PC-9 (cell line): ENCODE measurements at regions not wholly inside any gene's neighbourhood (a gene's known extent, or its start where the extent isn't known, plus 50 kb on each side); places are given as distances from the start of the nearest gene placed in this dataset.

Experiments used
- BruUV-seq: library from RNA; stranded (reverse); fragments of 400-500 nt; replicated peaks from 2 replicates; lab custom pipeline; 2021; lab: Mats Ljungman, UMichigan
- CTCF ChIA-PET: fragments of 300-600 bp; sonication (Branson Sonifier 250); formaldehyde crosslinking; loops from one replicate; lab custom pipeline; 2022; ENCODE audit warnings: antibody characterized with exemption; lab: Charles Lee
- POLR2A ChIA-PET: fragments of 300-600 bp; sonication (Branson Sonifier 250); formaldehyde crosslinking; loops from one replicate; lab custom pipeline; 2022; ENCODE audit warnings: antibody characterized with exemption; ENCODE audit not compliant: unreplicated experiment; lab: Charles Lee
- DNase-seq, 2 experiments: peaks; one replicate each; pipeline versions ENCODE4 v3.0.0 to v3.0.0-alpha.2; 2015 to 2022; ENCODE audit warnings: mixed read lengths in 1 of 2
- H2AFZ ChIP-seq: fragments of 200-600 bp; sonication (generic); 2 replicates; pipeline ENCODE4 v1.8.1; 2017; ENCODE audit warnings: antibody characterized with exemption
- H3F3A ChIP-seq: fragments of 200-600 bp; sonication (generic); 2 replicates; pipeline ENCODE4 v1.8.1; 2017; ENCODE audit warnings: antibody characterized with exemption, mild to moderate bottlenecking, low read depth; ENCODE audit not compliant: insufficient read depth
- H3K27ac ChIP-seq: fragments of 200-600 bp; sonication (generic); 2 replicates; pipeline ENCODE4 v1.6.1; 2016; ENCODE audit warnings: mixed run types
- H3K27me3 ChIP-seq: fragments of 200-600 bp; sonication (generic); 2 replicates; pipeline ENCODE4 v1.6.1; 2016; ENCODE audit warnings: low read depth, mixed run types; ENCODE audit not compliant: insufficient read depth
- H3K36me3 ChIP-seq: fragments of 200-600 bp; sonication (generic); 2 replicates; pipeline ENCODE4 v1.6.1; 2016; ENCODE audit warnings: low read depth, mixed run types
- H3K4me1 ChIP-seq: fragments of 200-600 bp; sonication (generic); replicated peaks from 2 replicates; pipeline ENCODE4 v1.6.1; 2016; ENCODE audit warnings: mixed run types; ENCODE audit not compliant: insufficient read depth
- H3K4me2 ChIP-seq: fragments of 200-600 bp; sonication (generic); 2 replicates; pipeline ENCODE4 v1.6.1; 2017; ENCODE audit warnings: mixed run types
- H3K4me3 ChIP-seq: fragments of 200-600 bp; sonication (generic); 2 replicates; pipeline ENCODE4 v1.6.1; 2016; ENCODE audit warnings: mixed run types
- H3K79me2 ChIP-seq: fragments of 200-600 bp; sonication (generic); 2 replicates; pipeline ENCODE4 v1.6.1; 2017; ENCODE audit warnings: low read depth, mixed run types
- H3K9me2 ChIP-seq: fragments of 200-600 bp; sonication (generic); 2 replicates; pipeline ENCODE4 v1.8.1; 2017; ENCODE audit warnings: mild to moderate bottlenecking; ENCODE audit not compliant: insufficient read depth
- H3K9me3 ChIP-seq: fragments of 200-600 bp; sonication (generic); 2 replicates; pipeline ENCODE4 v1.8.1; 2016; ENCODE audit warnings: low read depth; ENCODE audit not compliant: insufficient read depth
- H4K20me1 ChIP-seq: fragments of 200-600 bp; sonication (generic); 2 replicates; pipeline ENCODE4 v1.8.1; 2017; ENCODE audit not compliant: insufficient read depth
- EZH2 ChIP-seq: fragments of 200-600 bp; sonication (generic); IDR thresholded peaks from 2 replicates; pipeline ENCODE4 v1.8.0; 2017; ENCODE audit warnings: antibody characterized with exemption, low read depth
- intact Hi-C: fragments of 100-400 bp; cut with micrococcal nuclease; formaldehyde crosslinking; loops from one replicate; pipeline ENCODE4 v1.10.0; 2022; ENCODE audit not compliant: unreplicated experiment
- TF ChIP-seq, protein P1 (sequence below): fragments of 200-600 bp; sonication (generic); conservative IDR thresholded peaks from 2 replicates; pipeline ENCODE4 v1.6.1; 2017; ENCODE audit warnings: mixed run types, antibody characterized with exemption, mild to moderate bottlenecking, moderate library complexity

DNA sequence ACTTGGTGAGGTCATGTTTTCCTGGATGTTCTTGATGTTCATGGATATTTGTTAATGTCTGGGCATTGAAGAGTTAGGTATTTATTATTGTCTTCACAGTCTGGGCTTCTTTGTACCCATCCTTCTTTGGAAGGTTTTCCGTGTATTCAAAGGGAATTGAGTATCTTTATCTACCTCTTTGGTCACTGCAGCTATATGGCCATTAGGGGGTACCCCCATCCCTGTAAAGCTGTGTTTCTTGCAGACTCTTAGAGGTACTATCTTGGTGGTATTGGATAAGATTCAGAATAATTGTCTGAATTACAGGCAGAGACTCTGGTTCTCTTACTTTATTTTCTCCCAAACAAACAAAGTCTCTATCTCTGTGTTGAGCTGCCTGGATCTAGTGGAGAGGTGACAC lies 401.6 kb upstream of the FSIP2 start:
- Histone ChIP-seq H4K20me1 (no peaks in the 10 kb centered on the region), H3K4me3 (no peak overlapping the region), H3K9me3 (no peaks in the 10 kb centered on the region), H3K27ac (no peak overlapping the region), H3F3A (no peaks in the 10 kb centered on the region), H3K4me2 (no peak overlapping the region), H2AFZ (no peak overlapping the region), H3K79me2 (no peaks in the 10 kb centered on the region), H3K36me3 (no peaks in the 10 kb centered on the region), H3K4me1 (no peaks in the 10 kb centered on the region), H3K9me2 (no peaks in the 10 kb centered on the region), H3K27me3 (no peaks in the 10 kb centered on the region)
- no peak for TF ChIP-seq EZH2
- no peak for DNase-seq
- CTCF ChIA-PET, result no interaction called here
- BruUV-seq, result no TSS peak
- intact Hi-C loops, result no loop called here
- POLR2A ChIA-PET, result no interaction called here

DNA sequence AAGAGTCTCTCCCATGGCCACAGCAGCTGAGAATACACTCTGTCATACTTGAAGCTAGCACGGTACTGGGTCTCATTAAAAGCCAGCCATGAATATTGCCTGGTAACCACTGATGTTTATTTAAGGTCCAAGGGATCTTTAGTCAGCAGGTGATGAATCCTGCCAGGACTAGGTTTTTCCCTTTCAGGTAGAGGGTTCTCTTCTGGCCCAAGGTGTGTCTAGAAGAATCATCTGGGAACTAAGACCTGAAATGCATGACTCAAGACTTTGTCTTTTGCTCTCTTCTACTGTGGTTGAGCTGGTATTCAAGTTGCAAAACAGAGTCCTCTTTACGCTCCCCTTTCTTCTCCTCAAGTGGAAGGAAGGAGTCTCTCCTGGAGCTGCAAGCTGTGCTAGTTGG lies 400.5 kb upstream of the FSIP2 start:
- H2AFZ ChIP-seq, result no peak overlapping the region
- ChIA-PET POLR2A (no interaction called here), CTCF (no interaction called here)
- H4K20me1 ChIP-seq, result no peaks in the 10 kb centered on the region
- no peak overlapping the region for H3K4me3 ChIP-seq
- no peak overlapping the region for H3K4me2 ChIP-seq
- H3K9me2 ChIP-seq, result no peaks in the 10 kb centered on the region
- no TSS peak for BruUV-seq
- no peaks in the 10 kb centered on the region for H3K36me3 ChIP-seq
- no peak overlapping the region for H3K27ac ChIP-seq
- no peaks in the 10 kb centered on the region for H3K9me3 ChIP-seq
- H3F3A ChIP-seq, result no peaks in the 10 kb centered on the region
- no peaks in the 10 kb centered on the region for H3K4me1 ChIP-seq
- DNase-seq, result no peak
- TF ChIP-seq EZH2, result no peak
- TF ChIP-seq, protein P1, sequence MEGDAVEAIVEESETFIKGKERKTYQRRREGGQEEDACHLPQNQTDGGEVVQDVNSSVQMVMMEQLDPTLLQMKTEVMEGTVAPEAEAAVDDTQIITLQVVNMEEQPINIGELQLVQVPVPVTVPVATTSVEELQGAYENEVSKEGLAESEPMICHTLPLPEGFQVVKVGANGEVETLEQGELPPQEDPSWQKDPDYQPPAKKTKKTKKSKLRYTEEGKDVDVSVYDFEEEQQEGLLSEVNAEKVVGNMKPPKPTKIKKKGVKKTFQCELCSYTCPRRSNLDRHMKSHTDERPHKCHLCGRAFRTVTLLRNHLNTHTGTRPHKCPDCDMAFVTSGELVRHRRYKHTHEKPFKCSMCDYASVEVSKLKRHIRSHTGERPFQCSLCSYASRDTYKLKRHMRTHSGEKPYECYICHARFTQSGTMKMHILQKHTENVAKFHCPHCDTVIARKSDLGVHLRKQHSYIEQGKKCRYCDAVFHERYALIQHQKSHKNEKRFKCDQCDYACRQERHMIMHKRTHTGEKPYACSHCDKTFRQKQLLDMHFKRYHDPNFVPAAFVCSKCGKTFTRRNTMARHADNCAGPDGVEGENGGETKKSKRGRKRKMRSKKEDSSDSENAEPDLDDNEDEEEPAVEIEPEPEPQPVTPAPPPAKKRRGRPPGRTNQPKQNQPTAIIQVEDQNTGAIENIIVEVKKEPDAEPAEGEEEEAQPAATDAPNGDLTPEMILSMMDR, result no peak
- intact Hi-C loops, result no loop called here
- H3K27me3 ChIP-seq, result no peaks in the 10 kb centered on the region
- no peaks in the 10 kb centered on the region for H3K79me2 ChIP-seq

DNA sequence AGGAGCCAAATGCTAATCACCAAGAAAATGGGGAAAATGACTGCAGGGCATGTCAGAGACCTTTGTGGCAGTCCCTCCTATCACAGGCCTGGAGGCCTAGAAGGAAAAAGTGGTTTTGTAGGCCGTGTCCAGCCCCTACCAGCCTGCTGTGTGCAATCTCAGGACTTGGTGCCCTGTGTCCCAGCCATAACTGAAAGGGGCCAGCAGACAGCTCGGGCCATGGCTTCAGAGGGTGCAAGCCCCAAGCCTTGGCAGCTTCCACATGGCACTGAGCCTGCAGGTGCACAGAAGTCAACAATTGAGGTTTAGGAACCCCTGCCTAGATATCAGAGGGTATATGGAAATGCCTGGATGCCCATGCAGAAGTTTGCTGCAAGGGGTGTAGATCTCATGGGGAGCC lies 391.2 kb upstream of the FSIP2 start:
- no peaks in the 10 kb centered on the region for H3K79me2 ChIP-seq
- no peak overlapping the region for H3K27ac ChIP-seq
- BruUV-seq, result no TSS peak
- no peak overlapping the region for H3K4me2 ChIP-seq
- DNase-seq, result no peak
- H3K4me3 ChIP-seq, result no peak overlapping the region
- no peaks in the 10 kb centered on the region for H3K4me1 ChIP-seq
- no peaks in the 10 kb centered on the region for H3K9me2 ChIP-seq
- intact Hi-C loops, result no loop called here
- H3F3A ChIP-seq, result no peaks in the 10 kb centered on the region
- POLR2A ChIA-PET, result no interaction called here
- no peaks in the 10 kb centered on the region for H4K20me1 ChIP-seq
- TF ChIP-seq EZH2, result no peak
- TF ChIP-seq, protein P1, result no peak
- H3K27me3 ChIP-seq, result no peaks in the 10 kb centered on the region
- no peaks in the 10 kb centered on the region for H3K9me3 ChIP-seq
- H2AFZ ChIP-seq, result no peak overlapping the region
- CTCF ChIA-PET, result no interaction called here
- no peaks in the 10 kb centered on the region for H3K36me3 ChIP-seq

DNA sequence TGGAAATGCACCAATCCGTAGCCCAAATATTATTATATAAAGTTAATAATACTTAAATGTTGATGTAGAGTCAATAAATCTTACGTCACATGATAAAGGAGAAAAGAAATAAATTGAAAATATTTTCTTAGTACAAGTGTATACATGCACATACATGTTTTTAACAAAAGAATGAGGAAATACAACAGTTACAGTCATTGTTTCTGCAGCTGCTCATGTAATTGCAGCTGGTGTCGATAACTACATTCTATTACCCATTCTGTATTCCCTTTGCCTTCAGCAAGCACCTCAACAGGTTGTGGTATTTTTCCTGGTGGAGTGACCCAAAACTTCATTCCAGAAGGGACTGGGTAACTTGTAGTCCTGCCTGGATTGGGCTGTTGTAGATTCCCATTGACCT lies 377.8 kb upstream of the FSIP2 start:
- H3K4me2 ChIP-seq, result no peak overlapping the region
- ChIA-PET CTCF (no interaction called here), POLR2A (no interaction called here)
- H3K9me3 ChIP-seq, result no peaks in the 10 kb centered on the region
- H3K4me1 ChIP-seq, result no peaks in the 10 kb centered on the region
- no TSS peak for BruUV-seq
- no peak for DNase-seq
- H3K9me2 ChIP-seq, result no peaks in the 10 kb centered on the region
- H4K20me1 ChIP-seq, result no peaks in the 10 kb centered on the region
- no peaks in the 10 kb centered on the region for H3K36me3 ChIP-seq
- H2AFZ ChIP-seq, result no peak overlapping the region
- H3F3A ChIP-seq, result no peaks in the 10 kb centered on the region
- no peaks in the 10 kb centered on the region for H3K27me3 ChIP-seq
- no peaks in the 10 kb centered on the region for H3K79me2 ChIP-seq
- TF ChIP-seq, protein P1, result no peak
- no peak for TF ChIP-seq EZH2
- H3K4me3 ChIP-seq, result no peak overlapping the region
- intact Hi-C loops, result no loop called here
- no peak overlapping the region for H3K27ac ChIP-seq
